ENCODE measurements at regions not wholly inside any gene's neighbourhood (a gene's known extent, or its start where the extent isn't known, plus 50 kb on each side); places are given as distances from the start of the nearest gene placed in this dataset.

GRCh38 chr5:71971862-71972261, 135.4 kb upstream of the MAP1B start:
- TF ChIP-seq CTCF (IDR thresholded peaks at IDR 0.05) (no peak), POLR2A (IDR thresholded peaks at IDR 0.05) (no peak)
